HG02798 (cell line): ENCODE measurements at regions not wholly inside any gene's neighbourhood (a gene's known extent, or its start where the extent isn't known, plus 50 kb on each side); places are given as distances from the start of the nearest gene placed in this dataset.

ENCODE experiments used
- ATAC-seq: cut with Tn5 transposase; IDR thresholded peaks from one replicate; pipeline ENCODE4 v1.9.1; 2021; ENCODE audit warnings: mild to moderate bottlenecking; ENCODE audit not compliant: unreplicated experiment, poor library complexity

- no peak for ATAC-seq
These were observed 172.5 kb downstream of the FOXA2 start for GRCh38 chr20:22411627-22412450.

DNA sequence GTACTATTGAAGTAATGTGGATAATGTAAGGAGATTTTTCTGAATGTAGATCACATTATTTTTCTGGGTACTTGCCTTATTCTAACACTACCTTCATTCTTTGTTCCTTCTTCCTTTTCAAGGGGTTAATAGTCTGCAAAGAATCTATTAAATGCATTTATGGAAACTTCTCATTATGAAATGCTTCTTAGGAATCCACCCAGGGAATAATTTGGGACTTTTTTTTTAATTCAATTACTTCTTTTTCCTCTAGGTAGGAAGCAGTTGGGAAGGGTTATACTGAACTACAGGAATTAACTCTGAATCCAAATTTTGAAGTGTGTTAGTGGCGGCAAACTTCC lies 173.1 kb downstream of the FOXA2 start:
- no peak for ATAC-seq

DNA sequence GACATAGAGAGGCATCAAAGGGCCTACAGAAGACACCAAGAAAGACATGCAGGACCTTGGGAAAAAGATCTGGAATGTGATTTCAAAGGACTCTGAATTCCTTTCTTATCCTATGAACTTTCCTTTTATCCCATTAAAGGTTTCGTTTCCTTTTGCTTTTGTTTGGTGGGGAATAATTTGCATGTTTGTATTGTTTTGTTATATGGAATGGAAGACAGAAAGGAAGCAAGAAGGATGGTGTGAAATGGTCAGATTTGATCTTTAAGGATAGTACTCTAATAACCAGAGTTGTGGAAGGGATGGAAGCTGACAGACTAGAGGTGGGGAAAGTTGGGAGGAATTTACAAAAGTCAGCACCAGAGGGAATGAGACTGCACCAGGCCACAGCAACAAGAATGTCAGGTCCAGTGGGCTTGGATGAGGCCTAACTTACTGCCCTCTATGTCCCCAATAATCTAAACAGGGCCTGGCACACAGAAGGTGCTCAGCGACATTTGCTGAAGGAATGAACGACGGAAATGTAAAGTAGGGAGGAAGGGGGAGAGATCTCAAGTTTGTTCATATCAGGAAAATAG lies 173.7 kb downstream of the FOXA2 start:
- ATAC-seq, result no peak

DNA sequence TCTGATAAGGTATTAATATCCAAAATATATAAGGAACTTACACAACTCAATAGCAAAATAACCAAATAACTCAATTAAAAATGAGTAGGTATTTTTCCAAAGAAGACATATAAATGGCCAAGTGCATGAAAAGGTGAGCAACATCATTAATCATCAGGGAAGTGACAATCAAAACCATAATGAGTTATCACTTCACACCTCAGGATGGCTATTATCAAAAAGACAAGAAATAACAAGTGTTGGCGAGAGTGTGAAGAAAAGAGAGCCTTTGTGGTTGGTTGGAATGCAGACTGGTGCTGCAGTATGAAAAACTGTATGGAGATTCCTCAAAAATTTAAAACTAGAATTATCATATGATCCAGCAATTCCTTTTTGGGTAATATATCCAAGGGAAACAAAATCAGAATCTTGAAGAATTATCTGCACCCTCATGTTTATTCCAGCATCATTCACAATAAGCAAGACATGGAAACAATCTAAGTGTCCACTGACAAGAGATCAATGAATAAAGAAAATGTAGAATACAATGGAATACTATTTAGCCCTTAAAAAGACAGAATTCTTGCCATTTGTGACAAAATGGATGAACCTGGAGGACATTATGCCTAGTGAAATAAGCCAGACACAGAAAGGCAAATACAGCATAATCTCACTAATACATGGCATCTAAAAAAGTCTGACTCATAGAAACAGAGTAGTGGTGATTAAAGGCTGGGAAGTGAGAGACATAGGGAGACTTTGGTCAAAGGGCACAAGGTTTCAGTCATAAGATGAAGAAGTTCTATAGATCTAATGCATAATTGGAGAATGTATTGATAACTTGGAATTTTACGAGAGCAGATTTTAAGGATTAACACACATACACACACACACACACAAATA lies 175.6 kb downstream of the FOXA2 start:
- no peak for ATAC-seq

DNA sequence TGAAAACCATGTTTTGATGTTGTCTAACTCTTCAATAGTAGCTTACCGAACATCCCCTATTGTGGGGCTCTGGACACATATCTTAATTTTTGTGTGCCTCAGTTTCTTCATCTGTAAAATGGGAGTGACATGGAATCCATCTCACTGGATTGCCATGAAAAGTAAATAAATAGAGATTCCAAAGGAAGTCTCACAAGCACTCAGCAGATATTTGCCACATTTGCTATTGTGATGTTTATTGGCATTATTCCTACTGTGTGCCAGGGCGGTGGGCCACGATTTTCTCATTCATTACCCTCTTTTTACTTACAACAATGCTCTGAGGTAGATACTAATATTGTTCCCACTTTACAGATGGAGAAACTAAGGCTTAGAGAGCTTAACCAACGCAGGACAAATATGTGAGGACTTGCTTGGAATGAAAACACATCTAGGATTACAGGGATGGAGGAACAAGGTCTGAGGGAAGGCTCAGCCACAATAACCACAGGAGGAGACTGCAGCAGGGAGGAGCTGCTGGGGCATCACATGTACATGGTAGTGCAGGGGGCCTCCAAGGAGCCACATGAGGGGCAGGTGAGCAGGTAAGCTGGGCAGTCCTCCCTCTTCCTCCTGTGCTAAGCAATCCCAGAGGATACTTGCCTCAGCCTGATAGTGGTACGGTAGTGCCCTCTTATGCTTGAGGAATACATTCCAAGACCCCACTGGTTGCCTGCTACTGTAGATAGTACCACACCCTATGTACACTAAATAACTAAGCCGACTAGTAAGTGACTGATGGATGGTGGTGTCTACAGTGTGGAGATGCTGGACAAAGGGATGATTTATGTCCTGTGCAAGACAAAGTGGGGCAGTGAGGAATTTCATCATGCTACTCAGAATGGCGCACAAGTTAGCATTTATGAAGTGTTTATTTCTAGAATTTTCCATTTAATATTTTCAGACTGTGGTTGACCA lies 176.9 kb downstream of the FOXA2 start:
- ATAC-seq, result no peak

GRCh38 chr20:22404419-22405170 lies 179.8 kb downstream of the FOXA2 start:
- ATAC-seq, result no peak

- ATAC-seq, result no peak
These were observed 180.6 kb downstream of the FOXA2 start for GRCh38 chr20:22403632-22404361.

- no peak for ATAC-seq
These were observed 181.2 kb downstream of the FOXA2 start for GRCh38 chr20:22403022-22403631.

DNA sequence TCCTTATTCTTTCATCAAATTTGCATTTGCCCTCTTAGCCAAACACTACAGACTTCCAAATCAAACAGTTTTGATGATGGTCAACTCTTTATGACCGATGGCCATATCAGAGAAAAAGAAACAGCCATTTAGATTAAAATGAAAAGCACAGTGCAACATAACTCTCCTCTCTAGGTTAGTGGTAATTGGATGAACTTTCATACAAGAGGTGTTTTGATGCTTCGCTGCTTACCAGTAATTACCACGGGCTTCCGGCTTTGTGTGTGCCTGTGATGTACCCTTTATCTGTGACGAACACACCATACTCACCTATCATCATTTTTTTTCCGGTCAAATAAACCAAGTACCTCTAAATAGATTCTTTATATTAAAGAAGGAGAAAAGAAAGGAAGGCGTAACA lies 181.8 kb downstream of the FOXA2 start:
- ATAC-seq, result no peak

GRCh38 chr20:22400440-22400839 lies 183.9 kb downstream of the FOXA2 start:
- ATAC-seq, result no peak

DNA sequence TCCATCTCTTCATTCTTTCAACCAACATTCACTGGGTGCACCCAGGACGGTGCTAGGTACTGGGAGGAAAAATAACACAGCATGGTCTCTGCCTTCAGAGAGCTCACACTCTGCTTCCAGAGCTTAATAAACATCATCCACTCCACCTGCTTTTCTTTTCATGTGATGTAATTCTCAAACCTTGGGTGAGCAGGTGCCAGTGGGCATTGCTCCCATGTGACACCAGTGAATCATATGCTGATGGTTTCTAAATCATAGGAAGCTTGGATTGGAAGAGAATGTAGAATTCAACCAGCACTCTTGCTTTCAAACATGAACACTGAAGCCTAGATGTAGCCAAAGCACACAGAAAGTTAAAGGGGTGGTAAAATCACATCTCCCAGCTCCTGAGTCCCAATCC lies 189.8 kb downstream of the FOXA2 start:
- ATAC-seq, result no peak

GRCh38 chr20:22390543-22390903 lies 193.8 kb downstream of the FOXA2 start:
- ATAC-seq, result no peak

DNA sequence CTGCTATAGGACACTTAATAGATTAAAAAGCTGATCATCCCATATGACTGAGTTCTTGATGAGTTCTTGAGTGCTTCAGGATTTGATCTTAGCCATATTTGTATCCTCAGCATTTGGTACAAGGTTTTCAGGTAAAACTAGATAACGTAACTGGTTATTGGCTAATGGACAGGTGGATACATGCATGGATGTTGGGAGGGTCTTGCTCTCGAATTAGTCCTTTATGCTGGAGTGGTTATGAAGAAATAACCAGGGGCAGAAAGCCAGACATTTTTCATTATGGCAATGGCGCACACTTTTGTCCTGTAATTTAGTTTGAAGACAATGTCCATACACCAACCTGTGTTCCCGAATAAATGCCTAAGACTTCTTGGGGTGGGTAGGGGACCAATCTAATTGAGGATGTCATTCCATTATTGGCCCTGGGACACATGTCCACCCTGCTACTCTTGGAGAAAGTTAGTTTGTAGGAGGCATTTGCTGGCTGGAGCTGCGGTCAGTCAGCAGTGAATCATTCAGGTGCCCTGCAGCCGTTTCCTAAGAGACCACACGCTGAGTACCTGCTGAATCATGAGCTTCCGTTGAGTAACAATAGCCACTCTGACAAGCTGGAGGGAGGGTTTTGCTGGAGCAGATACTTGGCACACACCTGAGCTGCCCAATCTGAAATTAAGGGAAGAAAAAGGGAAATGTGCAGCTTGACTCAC lies 194.4 kb downstream of the FOXA2 start:
- no peak for ATAC-seq

- no peak for ATAC-seq
These were observed 196.9 kb downstream of the FOXA2 start for GRCh38 chr20:22387452-22387851.

DNA sequence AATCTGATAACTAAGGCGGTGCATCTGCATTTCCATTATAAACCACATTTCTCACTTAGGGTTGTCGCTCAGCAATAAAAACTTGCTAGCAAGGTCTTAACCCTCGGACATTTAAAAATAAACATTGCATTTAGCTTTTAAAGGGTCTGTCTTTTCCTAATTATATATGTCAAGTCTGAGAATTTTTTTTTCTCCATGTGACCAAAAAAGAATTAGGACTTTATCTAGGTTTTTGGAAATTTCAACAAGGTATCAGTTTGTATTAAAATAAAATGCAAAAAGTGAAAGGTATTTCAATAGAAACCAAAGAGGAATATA lies 198.1 kb downstream of the FOXA2 start:
- no peak for ATAC-seq

GRCh38 chr20:22385602-22386305 lies 198.6 kb downstream of the FOXA2 start:
- ATAC-seq, result no peak

DNA sequence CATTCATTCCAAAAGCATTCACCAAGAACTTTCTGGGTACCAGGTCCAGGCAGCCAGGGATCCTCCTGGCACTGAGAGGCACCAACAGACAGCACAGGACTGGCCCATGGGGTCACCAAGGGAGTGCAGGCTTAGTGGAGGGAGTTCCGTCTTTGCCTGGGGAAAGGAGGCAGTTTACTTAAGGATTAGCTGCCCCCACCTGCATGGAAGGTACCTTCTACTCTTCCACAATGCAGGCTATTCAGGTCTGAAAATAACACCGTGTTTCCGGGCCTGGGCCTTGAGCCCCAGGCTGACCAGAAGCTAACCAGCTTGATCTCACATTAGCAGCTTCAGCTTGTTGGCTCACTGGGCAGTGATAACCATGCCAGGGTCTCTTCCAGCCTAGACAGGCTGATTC lies 199.4 kb downstream of the FOXA2 start:
- no peak for ATAC-seq
